ENCODE measurements at regions not wholly inside any gene's neighbourhood (a gene's known extent, or its start where the extent isn't known, plus 50 kb on each side); places are given as distances from the start of the nearest gene placed in this dataset.

GRCh38 chr11:91947215-91947820 is 277.3 kb upstream of the FAT3 start:
- DNase-seq = no peak

GRCh38 chr11:91946397-91946951 is 278.1 kb upstream of the FAT3 start:
- no peak for DNase-seq

GRCh38 chr11:91935120-91935519 is 289.5 kb upstream of the FAT3 start:
- DNase-seq = no peak

GRCh38 chr11:91932151-91932821 is 292.3 kb upstream of the FAT3 start:
- DNase-seq = no peak

GRCh38 chr11:91927448-91927847 is 297.2 kb upstream of the FAT3 start:
- DNase-seq = no peak

DNA sequence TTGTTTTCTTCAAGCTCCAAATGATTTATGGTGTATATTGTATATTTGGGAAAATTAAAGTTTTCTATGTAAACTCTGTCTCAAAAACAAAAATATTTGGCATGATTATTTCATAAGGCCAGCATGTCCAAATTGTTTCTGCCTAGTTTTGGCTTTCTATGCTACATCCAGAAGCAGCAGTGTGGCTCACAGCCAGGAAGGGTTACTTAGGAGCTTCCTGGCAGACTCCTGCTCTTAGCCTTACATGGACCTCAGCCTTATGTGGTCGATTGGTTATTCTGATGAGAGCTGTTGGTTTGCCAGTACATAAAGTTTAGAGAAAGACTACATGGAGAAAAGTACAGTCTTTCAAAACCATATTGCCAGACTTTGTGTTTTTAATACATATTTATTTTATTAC is 297.7 kb upstream of the FAT3 start:
- no peak for DNase-seq

DNA sequence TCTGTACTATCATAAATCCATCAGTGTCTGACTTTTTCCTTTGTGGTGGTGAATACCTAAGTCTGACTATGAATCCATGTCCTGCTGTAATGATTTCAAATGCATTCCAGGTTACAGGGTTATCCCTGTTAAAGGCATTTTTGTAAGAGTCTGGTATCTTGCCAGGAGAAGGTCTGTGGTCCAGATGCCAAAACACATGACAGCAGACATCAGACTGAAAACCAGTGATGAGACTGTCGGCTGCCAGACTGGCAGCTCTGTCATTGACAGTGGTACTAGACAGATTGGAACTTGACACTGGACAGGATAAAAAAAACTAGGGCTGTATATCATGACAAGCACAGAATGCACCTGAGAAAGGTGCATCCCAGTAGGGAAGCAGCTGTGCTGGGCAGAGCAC is 301.8 kb upstream of the FAT3 start:
- DNase-seq = no peak

DNA sequence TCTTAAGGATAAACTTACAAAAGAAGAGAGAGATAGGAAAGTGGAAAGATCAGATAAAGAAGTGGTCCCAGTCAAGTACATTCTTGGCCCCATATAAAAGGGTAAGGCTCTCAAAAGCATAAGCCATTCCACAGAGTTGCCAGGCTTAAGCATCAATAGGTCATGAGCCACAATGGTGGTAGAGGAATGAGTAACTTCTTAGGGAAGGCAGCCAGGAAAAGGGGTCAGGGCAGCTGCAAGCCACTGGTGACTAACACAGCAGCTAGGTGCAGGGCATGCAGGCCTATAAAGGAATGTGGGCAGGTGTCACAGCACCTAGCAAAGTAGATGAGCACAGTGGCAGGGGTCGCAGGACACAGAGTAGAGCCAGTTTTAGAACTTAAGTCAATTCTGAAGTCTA is 302.6 kb upstream of the FAT3 start:
- no peak for DNase-seq

GRCh38 chr11:91913407-91913806 is 311.2 kb upstream of the FAT3 start:
- DNase-seq = no peak

GRCh38 chr11:91912322-91912721 is 312.3 kb upstream of the FAT3 start:
- DNase-seq = no peak

- no peak for DNase-seq
These were observed 317.6 kb upstream of the FAT3 start for GRCh38 chr11:91906871-91907624.

GRCh38 chr11:91904792-91905785 is 319.5 kb upstream of the FAT3 start:
- DNase-seq = no peak

- DNase-seq = no peak
These were observed 322.3 kb upstream of the FAT3 start for GRCh38 chr11:91902312-91902711.

DNA sequence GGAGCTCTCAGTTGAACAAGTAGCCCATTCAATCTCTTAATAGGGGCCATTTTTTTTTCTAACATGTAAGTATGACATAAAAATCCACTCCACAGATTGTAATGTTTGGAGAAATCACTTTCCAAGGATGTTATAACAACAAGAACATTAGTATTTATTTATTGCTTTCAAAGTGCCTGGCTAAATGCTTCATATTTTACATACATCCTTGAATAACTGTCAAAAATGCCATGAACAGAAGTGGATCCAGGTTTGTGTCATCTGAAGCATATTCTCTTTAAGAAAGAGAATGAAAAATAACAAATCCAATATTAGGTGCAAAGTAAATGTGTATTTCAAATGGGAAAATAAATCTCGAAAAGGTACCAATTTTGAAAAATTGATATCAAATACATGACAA is 344.0 kb upstream of the FAT3 start:
- no peak for DNase-seq

DNA sequence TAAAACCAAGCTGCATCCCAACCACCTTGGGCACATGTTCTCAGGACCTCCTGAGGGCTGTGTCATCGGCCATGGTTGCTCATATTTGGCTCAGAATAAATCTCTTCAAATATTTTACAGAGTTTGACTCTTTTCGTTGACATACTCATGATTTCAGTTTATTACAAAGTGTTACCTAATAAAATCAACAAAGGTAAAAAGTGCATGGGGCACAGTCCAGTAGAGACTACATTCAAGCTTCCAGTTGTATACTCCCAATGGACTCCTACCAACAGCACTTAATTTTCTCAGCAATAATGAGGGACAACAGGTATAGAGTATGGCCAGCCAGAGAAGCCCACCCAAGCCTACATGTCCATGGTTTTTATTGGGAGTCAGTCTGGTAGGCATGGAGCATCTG is 347.9 kb upstream of the FAT3 start:
- DNase-seq = no peak

DNA sequence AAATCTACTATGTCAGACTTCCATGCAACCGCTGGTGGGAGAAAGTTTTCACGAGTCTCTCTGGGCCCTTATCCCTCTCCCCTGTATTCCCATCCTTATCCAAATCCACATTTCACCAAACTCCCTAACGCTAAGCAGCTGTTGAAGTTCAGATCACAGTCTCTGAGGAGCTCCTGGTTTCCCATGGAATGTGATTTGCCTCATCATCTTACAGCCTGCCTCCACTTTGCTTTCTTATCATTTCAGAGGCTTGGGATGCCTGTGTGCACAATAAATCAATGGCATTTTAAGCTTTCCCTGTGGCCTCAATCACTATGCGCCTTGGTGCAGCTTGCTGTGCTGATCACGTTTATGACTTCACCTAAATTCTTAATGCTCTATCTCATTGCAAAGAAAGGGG is 352.4 kb upstream of the FAT3 start:
- no peak for DNase-seq

GRCh38 chr11:91871791-91872190 is 352.8 kb upstream of the FAT3 start:
- no peak for DNase-seq

- no peak for DNase-seq
These were observed 353.6 kb upstream of the FAT3 start for GRCh38 chr11:91871048-91871447.

GRCh38 chr11:91869686-91870085 is 354.9 kb upstream of the FAT3 start:
- no peak for DNase-seq

DNA sequence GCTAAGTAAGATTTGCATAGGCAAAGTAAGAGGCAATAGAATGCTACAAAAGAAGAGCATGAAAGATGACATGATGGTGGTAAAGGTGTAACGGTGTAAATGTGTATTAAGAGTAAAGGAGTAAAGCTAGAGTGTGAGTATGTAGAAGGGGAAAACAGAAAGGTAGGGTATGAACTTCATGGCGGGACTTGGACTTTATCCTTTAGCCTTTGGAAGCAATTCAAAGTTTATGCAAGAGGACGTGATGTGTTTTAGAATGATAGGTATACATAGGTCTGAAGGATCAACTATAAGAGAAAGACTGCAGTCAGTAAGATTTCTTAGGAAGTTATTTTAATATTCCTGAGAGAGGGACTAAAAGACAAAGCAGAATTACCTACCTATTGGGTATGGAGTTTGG is 358.0 kb upstream of the FAT3 start:
- DNase-seq = no peak

DNA sequence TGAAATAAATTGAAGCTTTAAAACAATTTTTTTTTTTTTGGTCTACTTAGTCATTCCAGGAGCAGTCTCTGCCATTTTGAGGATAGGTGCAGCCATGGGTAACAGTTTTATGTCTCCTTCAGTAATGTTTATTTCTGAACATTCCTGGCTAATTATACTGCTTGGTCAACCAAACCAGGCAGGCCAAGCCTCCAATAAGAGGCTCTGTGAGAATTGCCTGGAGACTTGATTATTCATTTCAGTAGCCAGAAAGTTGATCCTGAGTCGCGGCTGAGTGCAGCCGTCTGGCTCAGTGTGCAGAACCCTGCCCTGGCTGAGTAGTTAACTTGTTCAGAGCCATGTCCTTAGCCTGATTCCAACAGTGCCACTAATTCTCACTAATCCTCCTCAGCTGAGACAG is 364.0 kb upstream of the FAT3 start:
- no peak for DNase-seq

DNA sequence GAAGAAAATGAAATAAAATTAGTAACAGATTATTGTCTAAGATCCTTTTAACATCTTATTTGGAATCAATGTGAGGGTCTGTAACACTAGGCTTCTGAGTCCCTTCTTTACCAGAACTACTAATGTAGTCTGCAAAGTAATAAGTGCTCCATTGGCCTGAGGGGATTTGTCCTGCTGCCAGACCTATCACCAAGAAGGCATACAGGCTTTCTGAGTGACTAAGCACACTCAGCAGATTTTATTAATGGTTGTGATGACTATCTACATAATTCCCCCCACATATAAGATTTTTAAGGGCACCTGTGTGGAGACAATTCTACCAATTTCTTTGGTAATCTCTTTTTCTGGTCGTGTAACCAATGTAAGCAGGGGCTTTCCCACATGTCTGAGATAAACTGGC is 365.0 kb upstream of the FAT3 start:
- no peak for DNase-seq

DNA sequence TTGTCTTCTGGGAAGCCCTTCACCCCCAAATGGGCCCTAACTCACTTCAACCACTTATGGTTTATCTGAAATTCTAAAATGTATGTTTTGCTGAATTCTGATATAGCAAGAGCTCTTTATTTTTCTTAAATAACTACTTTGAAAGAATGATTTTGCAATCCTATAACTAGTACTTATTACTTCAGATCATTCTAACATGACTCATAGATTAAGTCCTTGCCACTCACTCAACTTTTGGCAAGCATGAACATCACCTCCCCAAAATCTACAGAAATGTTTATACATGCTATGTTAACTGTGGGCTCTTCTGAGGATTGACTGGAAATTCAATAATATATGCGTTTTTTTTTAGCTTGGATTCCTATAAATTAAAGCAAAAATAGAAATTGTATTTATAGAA is 367.4 kb upstream of the FAT3 start:
- no peak for DNase-seq
